SK-N-SH treated with all-trans-retinoic acid at 6 μM for 48 hours (cell line): ENCODE measurements at regions not wholly inside any gene's neighbourhood (a gene's known extent, or its start where the extent isn't known, plus 50 kb on each side); places are given as distances from the start of the nearest gene placed in this dataset.

ENCODE experiments used
- SNAI2 ChIP-seq: fragments of 250-450 bp; sonication (Bioruptor Pico); IDR thresholded peaks from 2 replicates; pipeline ENCODE4 v1.5.0; 2020; ENCODE audit warnings: mild to moderate bottlenecking, moderate library complexity
- TF ChIP-seq, protein P1 (sequence below): fragments of 250-450 bp; sonication (Bioruptor Pico); IDR thresholded peaks from 2 replicates; pipeline ENCODE4 v1.8.0; 2020; ENCODE audit warnings: mild to moderate bottlenecking, moderate library complexity, borderline replicate concordance
- TF ChIP-seq, protein P2 (sequence below): fragments of 250-450 bp; sonication (Bioruptor Pico); IDR thresholded peaks from 2 replicates; pipeline ENCODE4 v1.5.1; 2021; ENCODE audit warnings: mild to moderate bottlenecking, moderate library complexity
- TF ChIP-seq, protein P3 (sequence below): fragments of 250-450 bp; sonication (Bioruptor Pico); IDR thresholded peaks from 2 replicates; pipeline ENCODE4 v1.5.1; 2020; ENCODE audit warnings: low read depth, mild to moderate bottlenecking, moderate library complexity

DNA sequence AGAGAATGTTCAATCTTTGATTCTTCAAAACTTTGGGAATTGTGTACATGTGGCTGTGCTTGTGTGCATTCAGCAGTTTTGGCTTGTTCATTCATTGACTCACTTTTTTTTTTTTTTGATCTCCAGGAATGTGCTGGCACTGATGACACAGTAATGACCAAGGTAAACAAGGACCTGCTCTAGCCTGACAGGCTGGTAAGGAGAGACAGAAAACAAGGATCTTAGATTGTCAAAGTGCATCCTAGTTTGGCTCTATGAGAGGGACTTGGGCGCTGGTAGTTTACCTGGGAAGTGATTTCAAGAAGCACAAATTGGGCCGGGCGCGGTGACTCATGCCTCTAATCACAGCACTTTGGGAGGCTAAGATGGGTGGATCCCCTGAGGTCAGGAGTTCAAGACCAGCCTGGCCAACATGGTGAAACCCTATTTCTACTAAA, 233.1 kb upstream of the WSCD1 start:
- TF ChIP-seq, protein P1, sequence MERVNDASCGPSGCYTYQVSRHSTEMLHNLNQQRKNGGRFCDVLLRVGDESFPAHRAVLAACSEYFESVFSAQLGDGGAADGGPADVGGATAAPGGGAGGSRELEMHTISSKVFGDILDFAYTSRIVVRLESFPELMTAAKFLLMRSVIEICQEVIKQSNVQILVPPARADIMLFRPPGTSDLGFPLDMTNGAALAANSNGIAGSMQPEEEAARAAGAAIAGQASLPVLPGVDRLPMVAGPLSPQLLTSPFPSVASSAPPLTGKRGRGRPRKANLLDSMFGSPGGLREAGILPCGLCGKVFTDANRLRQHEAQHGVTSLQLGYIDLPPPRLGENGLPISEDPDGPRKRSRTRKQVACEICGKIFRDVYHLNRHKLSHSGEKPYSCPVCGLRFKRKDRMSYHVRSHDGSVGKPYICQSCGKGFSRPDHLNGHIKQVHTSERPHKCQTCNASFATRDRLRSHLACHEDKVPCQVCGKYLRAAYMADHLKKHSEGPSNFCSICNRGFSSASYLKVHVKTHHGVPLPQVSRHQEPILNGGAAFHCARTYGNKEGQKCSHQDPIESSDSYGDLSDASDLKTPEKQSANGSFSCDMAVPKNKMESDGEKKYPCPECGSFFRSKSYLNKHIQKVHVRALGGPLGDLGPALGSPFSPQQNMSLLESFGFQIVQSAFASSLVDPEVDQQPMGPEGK (CRISPR knock-in tag), result no peak
- TF ChIP-seq, protein P2, sequence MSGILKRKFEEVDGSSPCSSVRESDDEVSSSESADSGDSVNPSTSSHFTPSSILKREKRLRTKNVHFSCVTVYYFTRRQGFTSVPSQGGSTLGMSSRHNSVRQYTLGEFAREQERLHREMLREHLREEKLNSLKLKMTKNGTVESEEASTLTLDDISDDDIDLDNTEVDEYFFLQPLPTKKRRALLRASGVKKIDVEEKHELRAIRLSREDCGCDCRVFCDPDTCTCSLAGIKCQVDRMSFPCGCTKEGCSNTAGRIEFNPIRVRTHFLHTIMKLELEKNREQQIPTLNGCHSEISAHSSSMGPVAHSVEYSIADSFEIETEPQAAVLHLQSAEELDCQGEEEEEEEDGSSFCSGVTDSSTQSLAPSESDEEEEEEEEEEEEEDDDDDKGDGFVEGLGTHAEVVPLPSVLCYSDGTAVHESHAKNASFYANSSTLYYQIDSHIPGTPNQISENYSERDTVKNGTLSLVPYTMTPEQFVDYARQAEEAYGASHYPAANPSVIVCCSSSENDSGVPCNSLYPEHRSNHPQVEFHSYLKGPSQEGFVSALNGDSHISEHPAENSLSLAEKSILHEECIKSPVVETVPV (CRISPR knock-in tag), result no peak
- no peak for TF ChIP-seq SNAI2 (CRISPR knock-in tag)
- TF ChIP-seq, protein P3, sequence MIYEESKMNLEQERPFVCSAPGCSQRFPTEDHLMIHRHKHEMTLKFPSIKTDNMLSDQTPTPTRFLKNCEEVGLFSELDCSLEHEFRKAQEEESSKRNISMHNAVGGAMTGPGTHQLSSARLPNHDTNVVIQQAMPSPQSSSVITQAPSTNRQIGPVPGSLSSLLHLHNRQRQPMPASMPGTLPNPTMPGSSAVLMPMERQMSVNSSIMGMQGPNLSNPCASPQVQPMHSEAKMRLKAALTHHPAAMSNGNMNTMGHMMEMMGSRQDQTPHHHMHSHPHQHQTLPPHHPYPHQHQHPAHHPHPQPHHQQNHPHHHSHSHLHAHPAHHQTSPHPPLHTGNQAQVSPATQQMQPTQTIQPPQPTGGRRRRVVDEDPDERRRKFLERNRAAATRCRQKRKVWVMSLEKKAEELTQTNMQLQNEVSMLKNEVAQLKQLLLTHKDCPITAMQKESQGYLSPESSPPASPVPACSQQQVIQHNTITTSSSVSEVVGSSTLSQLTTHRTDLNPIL, result no peak
